Mammary epithelial cell (primary cell): ENCODE measurements at regions not wholly inside any gene's neighbourhood (a gene's known extent, or its start where the extent isn't known, plus 50 kb on each side); places are given as distances from the start of the nearest gene placed in this dataset.

ENCODE experiments used
- CTCF ChIP-seq, 2 donors: IDR thresholded peaks in 1 of 2; conservative IDR thresholded peaks in 1 of 2; 2 replicates each; pipeline ENCODE4 v1.5.1; 2011 to 2012; ENCODE audit warnings: inconsistent platforms in 2 of 2, low read length in 2 of 2, mild to moderate bottlenecking in 2 of 2, control low read depth in 1 of 2, low read depth in 1 of 2; ENCODE audit not compliant: insufficient read depth in 1 of 2; ENCODE audit errors: extremely low read depth in 1 of 2
- EZH2 ChIP-seq: IDR thresholded peaks from 2 replicates; pipeline ENCODE4 v1.6.1; 2012; ENCODE audit warnings: low read length, inconsistent platforms, borderline replicate concordance

GRCh38 chr11:134466156-134466555 is 54.1 kb upstream of the B3GAT1 start:
- no peak for TF ChIP-seq CTCF (conservative IDR thresholded peaks at IDR 0.05 in 1 of 2, IDR thresholded peaks at IDR 0.05 in 1 of 2; ENCODE audit: extremely low read depth in 1 of 2, insufficient read depth in 1 of 2, low read depth in 1 of 2, low read length in 2 of 2)
- TF ChIP-seq EZH2: no peak
